HepG2 (cell line): ENCODE measurements at regions not wholly inside any gene's neighbourhood (a gene's known extent, or its start where the extent isn't known, plus 50 kb on each side); places are given as distances from the start of the nearest gene placed in this dataset.

Experiments
- ATAC-seq: fragments of 200-7000 bp; cut with Tn5 transposase; 3 replicates; pipeline ENCODE4 v1.9.1; 2020; ENCODE audit warnings: mild to moderate bottlenecking, moderate library complexity
- BruUV-seq: library from RNA; stranded (reverse); fragments of 400-500 nt; replicated peaks from 2 replicates; lab custom pipeline; 2021; lab: Mats Ljungman, UMichigan
- CTCF ChIA-PET: fragments of 300-600 bp; formaldehyde crosslinking; extraction: SDS; loops from one replicate; lab custom pipeline; 2021; ENCODE audit warnings: low total read pairs, inconsistent platforms, low intra/inter-chr PET ratio; lab: Yijun Ruan, JAX
- POLR2A ChIA-PET: fragments of 350-600 bp; sonication (Branson Sonifier 250); formaldehyde crosslinking; loops from one replicate; lab custom pipeline; 2020; ENCODE audit warnings: antibody characterized with exemption, inconsistent platforms; lab: Yijun Ruan, JAX
- DNase-seq: peaks from one replicate; pipeline ENCODE4 v3.0.0-alpha.2; 2015; ENCODE audit warnings: low spot score
- FAIRE-seq: peaks from 3 replicates; lab custom pipeline; 2011; peaks lifted over from hg19 to GRCh38; lab: Jason Lieb, UNC
- H2AFZ ChIP-seq: one replicate; pipeline ENCODE4 v1.6.1; 2011; ENCODE audit warnings: low read length, inconsistent platforms
- H3K27ac ChIP-seq: fragments of 300-600 bp; 3 replicates; pipeline ENCODE4 v1.8.0; 2011; ENCODE audit warnings: mixed run types, mild to moderate bottlenecking, mixed read lengths, low read length, inconsistent platforms; ENCODE audit not compliant: insufficient read depth; ENCODE audit errors: extremely low read length
- H3K27me3 ChIP-seq, 2 experiments: fragments of 200-600 bp in 1 of 2; 2 replicates in 1 of 2; 3 replicates in 1 of 2; pipeline versions ENCODE4 v1.6.0 to v1.8.0; 2011; ENCODE audit warnings: low read length in 2 of 2, mild to moderate bottlenecking in 2 of 2, moderate library complexity in 2 of 2, inconsistent platforms in 1 of 2; ENCODE audit not compliant: insufficient read depth in 2 of 2, control insufficient read depth in 1 of 2
- H3K36me3 ChIP-seq, 2 experiments: fragments of 200-600 bp in 1 of 2; replicated peaks in 1 of 2; 2 replicates in 1 of 2; 3 replicates in 1 of 2; pipeline versions ENCODE4 v1.5.1 to v1.8.0; 2011; ENCODE audit warnings: low read length in 2 of 2, inconsistent platforms in 1 of 2; ENCODE audit not compliant: insufficient read depth in 2 of 2, control insufficient read depth in 1 of 2
- H3K4me1 ChIP-seq: 2 replicates; pipeline ENCODE4 v1.5.1; 2012; ENCODE audit warnings: low read length, inconsistent platforms; ENCODE audit not compliant: insufficient read depth
- H3K4me2 ChIP-seq: 2 replicates; pipeline ENCODE4 v1.6.0; 2011; ENCODE audit warnings: low read depth, low read length, inconsistent platforms
- H3K4me3 ChIP-seq, 3 experiments: fragments of 200-600 bp in 1 of 3; sonication (generic), shearing (Covaris generic) in 1 of 3; replicated peaks in 1 of 3; 2 replicates each; pipeline ENCODE4 v1.5.1; 2011 to 2016; ENCODE audit warnings: low read length in 3 of 3, inconsistent platforms in 2 of 3, low read depth in 2 of 3, mild to moderate bottlenecking in 2 of 3, control low read depth in 1 of 3, mixed read lengths in 1 of 3; ENCODE audit not compliant: insufficient read depth in 1 of 3
- H3K79me2 ChIP-seq: one replicate; pipeline ENCODE4 v1.6.1; 2011; ENCODE audit warnings: low read length, inconsistent platforms; ENCODE audit not compliant: insufficient read depth
- H3K9ac ChIP-seq: 2 replicates; pipeline ENCODE4 v1.6.0; 2011; ENCODE audit warnings: mild to moderate bottlenecking, low read depth, low read length, inconsistent platforms; ENCODE audit not compliant: insufficient read depth
- H3K9me3 ChIP-seq: 2 replicates; pipeline ENCODE4 v1.5.1; 2012; ENCODE audit warnings: mild to moderate bottlenecking, low read length
- H4K20me1 ChIP-seq: 2 replicates; pipeline ENCODE4 v1.6.0; 2011; ENCODE audit warnings: inconsistent platforms, mild to moderate bottlenecking, low read length, moderate library complexity; ENCODE audit not compliant: insufficient read depth
- AHR ChIP-seq: IDR thresholded peaks from 2 replicates; pipeline ENCODE4 v1.6.1; 2018; ENCODE audit warnings: missing genetic modification reagents, missing compliant biosample characterization
- BRCA1 ChIP-seq: sonication (generic); formaldehyde crosslinking; IDR thresholded peaks from 2 replicates; pipeline ENCODE4 v1.4.0; 2020; ENCODE audit warnings: missing genetic modification reagents
- CEBPB ChIP-seq: IDR thresholded peaks from 2 replicates; pipeline ENCODE4 v1.6.1; 2011; ENCODE audit warnings: low read depth, low read length, improper control_type of control experiment, borderline replicate concordance
- GABPB1 ChIP-seq: IDR thresholded peaks from 2 replicates; pipeline ENCODE4 v1.6.1; 2016; ENCODE audit warnings: mild to moderate bottlenecking, missing genetic modification reagents, moderate library complexity, missing compliant biosample characterization
- HMGA1 ChIP-seq: sonication (generic); formaldehyde crosslinking; conservative IDR thresholded peaks from 2 replicates; pipeline ENCODE4 v1.4.0; 2020; ENCODE audit warnings: missing genetic modification reagents
- LCORL ChIP-seq, 2 experiments: fragments of 450-650 bp in 1 of 2; sonication (generic) in 1 of 2; formaldehyde crosslinking in 1 of 2; IDR thresholded peaks; 2 replicates each; pipeline versions ENCODE4 v1.5.0 to v1.6.1; 2017 to 2020; ENCODE audit warnings: antibody characterized with exemption in 1 of 2, missing genetic modification reagents in 1 of 2
- MAFF ChIP-seq: IDR thresholded peaks from 2 replicates; pipeline ENCODE4 v1.6.1; 2011; ENCODE audit warnings: low read depth, low read length, improper control_type of control experiment
- MIER3 ChIP-seq: IDR thresholded peaks from 2 replicates; pipeline ENCODE4 v1.6.1; 2016; ENCODE audit warnings: missing compliant biosample characterization, borderline replicate concordance
- SKIL ChIP-seq: sonication (generic); formaldehyde crosslinking; IDR thresholded peaks from 2 replicates; pipeline ENCODE4 v1.8.0; 2022; ENCODE audit warnings: missing genetic modification reagents, mild to moderate bottlenecking, moderate library complexity, borderline replicate concordance
- SP5 ChIP-seq: IDR thresholded peaks from 2 replicates; pipeline ENCODE4 v1.6.1; 2016; ENCODE audit warnings: low read depth, borderline replicate concordance
- SPEN ChIP-seq: sonication (generic); formaldehyde crosslinking; IDR thresholded peaks from 2 replicates; pipeline ENCODE4 v1.5.1; 2020; ENCODE audit warnings: low read depth, mild to moderate bottlenecking, missing genetic modification reagents
- TAF15 ChIP-seq: fragments of 200-400 bp; formaldehyde crosslinking; IDR thresholded peaks from one replicate; pipeline ENCODE4 v1.6.1; 2018; ENCODE audit warnings: mild to moderate bottlenecking, low read depth, low read length; ENCODE audit not compliant: poor library complexity, severe bottlenecking
- ZBTB2 ChIP-seq: sonication (generic); formaldehyde crosslinking; IDR thresholded peaks from 2 replicates; pipeline ENCODE4 v1.8.0; 2022; ENCODE audit warnings: low read depth, missing genetic modification reagents
- ZIK1 ChIP-seq: sonication (generic); formaldehyde crosslinking; IDR thresholded peaks from 2 replicates; pipeline ENCODE4 v1.5.0; 2020; ENCODE audit warnings: mild to moderate bottlenecking, low read depth, missing genetic modification reagents, borderline replicate concordance
- ZNF136 ChIP-seq: sonication (generic); formaldehyde crosslinking; IDR thresholded peaks from 2 replicates; pipeline ENCODE4 v1.8.1; 2022; ENCODE audit warnings: low read depth, mild to moderate bottlenecking, moderate library complexity, missing genetic modification reagents
- ZNF251 ChIP-seq: sonication (generic); formaldehyde crosslinking; IDR thresholded peaks from 2 replicates; pipeline ENCODE4 v1.9.0; 2021; ENCODE audit warnings: mild to moderate bottlenecking, missing genetic modification reagents
- ZNF619 ChIP-seq: sonication (generic); formaldehyde crosslinking; IDR thresholded peaks from 2 replicates; pipeline ENCODE4 v1.4.0; 2020; ENCODE audit warnings: mild to moderate bottlenecking, missing genetic modification reagents
- ZNF678 ChIP-seq: sonication (generic); formaldehyde crosslinking; IDR thresholded peaks from 2 replicates; pipeline ENCODE4 v1.4.0; 2020; ENCODE audit warnings: mild to moderate bottlenecking, missing genetic modification reagents
- ZNF749 ChIP-seq: sonication (generic); formaldehyde crosslinking; IDR thresholded peaks from 2 replicates; pipeline ENCODE4 v1.8.0; 2022; ENCODE audit warnings: mild to moderate bottlenecking, missing genetic modification reagents, moderate library complexity, borderline replicate concordance
- WGBS: methylation state at CpG from one replicate; pipeline ENCODE4 v1.1.6; 2017; ENCODE audit warnings: low lambda C conversion rate; 5-methylcytosine and 5-hydroxymethylcytosine counted together
- in situ Hi-C: cut with HindIII; loops from 2 replicates; pipeline ENCODE4 v1.10.0; 2017; ENCODE audit warnings: low pct_unique_long_range_greater_than_20kb; ENCODE audit not compliant: extremely low pct_ligation_motif_present
- intact Hi-C: fragments of 100-400 bp; cut with micrococcal nuclease; formaldehyde crosslinking; loops from one replicate; pipeline ENCODE4 v1.10.0; 2022; ENCODE audit not compliant: unreplicated experiment
- TF ChIP-seq, protein P1 (sequence below): sonication (generic); formaldehyde crosslinking; IDR thresholded peaks from 2 replicates; pipeline ENCODE4 v1.8.1; 2023; ENCODE audit warnings: mild to moderate bottlenecking, missing genetic modification reagents

DNA sequence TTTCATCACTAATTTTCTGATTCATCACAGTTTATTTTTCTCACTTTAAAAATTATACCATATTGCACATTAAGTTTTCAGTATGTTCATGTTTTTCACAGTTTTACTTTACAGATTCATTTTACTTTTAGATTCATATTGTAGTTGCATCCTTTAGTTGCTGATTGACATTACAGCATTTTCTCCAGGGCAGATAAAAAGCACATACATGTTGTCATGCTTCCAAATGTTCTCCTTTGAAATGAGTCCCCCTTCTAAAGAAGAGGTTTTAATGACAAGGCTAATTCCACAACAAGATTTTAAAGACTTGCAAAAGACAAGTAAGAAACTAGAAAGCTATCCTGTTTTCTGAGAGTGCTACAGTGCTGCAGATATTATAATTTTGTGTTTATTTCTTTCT lies 72.1 kb upstream of the RASSF8 start (continued):
- no peak for TF ChIP-seq ZNF749 (CRISPR knock-in tag)
- TF ChIP-seq ZNF136 (CRISPR knock-in tag) = no peak
- TF ChIP-seq CEBPB = no peak
- TF ChIP-seq ZNF678 = no peak

- Histone ChIP-seq H3K27me3 (peaks cover 0 to 1% of the 10 kb centered on the region in 2 experiments; a peak in 2 of 5 replicates), H3K9me3 (no peaks in the 10 kb centered on the region), H3K36me3 (no peaks in the 10 kb centered on the region), H3K9ac (no peak overlapping the region), H3K79me2 (no peaks in the 10 kb centered on the region), H2AFZ (no peak overlapping the region), H3K4me1 (no peaks in the 10 kb centered on the region), H3K4me2 (no peak overlapping the region), H4K20me1 (no peaks in the 10 kb centered on the region), H3K27ac (no peak overlapping the region), H3K4me3 (no peak overlapping the region)
- FAIRE-seq = no peak
- no peak for DNase-seq
- intact Hi-C loops (no loop called here), in situ Hi-C loops (no loop called here)
- BruUV-seq = no TSS peak
- ChIA-PET CTCF (no interaction called here), POLR2A (interaction anchor here (0.7 kb wide), 1 partner anchor 25 kb away, joined by 3 read pairs; no protein-coding TSS in a partner anchor)
- no peak for ATAC-seq
- 0% methylated on average over 3 of the region's 3 CpGs for WGBS
- TF ChIP-seq MAFF (no peak), SKIL (CRISPR knock-in tag) (no peak), GABPB1 (no peak), HMGA1 (CRISPR knock-in tag) (no peak), ZNF619 (CRISPR knock-in tag) (no peak), AHR (CRISPR knock-in tag) (no peak), BRCA1 (CRISPR knock-in tag) (no peak), ZNF251 (no peak), ZBTB2 (CRISPR knock-in tag) (no peak), TAF15 (no peak), ZIK1 (CRISPR knock-in tag) (no peak), MIER3 (CRISPR knock-in tag) (no peak), SP5 (CRISPR knock-in tag) (no peak), LCORL (IDR thresholded peaks at IDR 0.05) (no peak), LCORL (CRISPR knock-in tag; IDR thresholded peaks at IDR 0.05) (no peak), SPEN (CRISPR knock-in tag) (no peak)
- TF ChIP-seq, protein P1, sequence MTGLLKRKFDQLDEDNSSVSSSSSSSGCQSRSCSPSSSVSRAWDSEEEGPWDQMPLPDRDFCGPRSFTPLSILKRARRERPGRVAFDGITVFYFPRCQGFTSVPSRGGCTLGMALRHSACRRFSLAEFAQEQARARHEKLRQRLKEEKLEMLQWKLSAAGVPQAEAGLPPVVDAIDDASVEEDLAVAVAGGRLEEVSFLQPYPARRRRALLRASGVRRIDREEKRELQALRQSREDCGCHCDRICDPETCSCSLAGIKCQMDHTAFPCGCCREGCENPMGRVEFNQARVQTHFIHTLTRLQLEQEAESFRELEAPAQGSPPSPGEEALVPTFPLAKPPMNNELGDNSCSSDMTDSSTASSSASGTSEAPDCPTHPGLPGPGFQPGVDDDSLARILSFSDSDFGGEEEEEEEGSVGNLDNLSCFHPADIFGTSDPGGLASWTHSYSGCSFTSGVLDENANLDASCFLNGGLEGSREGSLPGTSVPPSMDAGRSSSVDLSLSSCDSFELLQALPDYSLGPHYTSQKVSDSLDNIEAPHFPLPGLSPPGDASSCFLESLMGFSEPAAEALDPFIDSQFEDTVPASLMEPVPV (CRISPR knock-in tag) = no peak
These were observed 71.1 kb upstream of the RASSF8 start for GRCh38 chr12:25887367-25887766.
